OCI-LY7 (cell line): ENCODE measurements at regions not wholly inside any gene's neighbourhood (a gene's known extent, or its start where the extent isn't known, plus 50 kb on each side); places are given as distances from the start of the nearest gene placed in this dataset.

ENCODE experiments used
- EZH2phosphoT487 ChIP-seq: fragments of 200-600 bp; sonication (generic); IDR thresholded peaks from 2 replicates; pipeline ENCODE4 v1.6.1; 2018; ENCODE audit warnings: low read depth, borderline replicate concordance, mild to moderate bottlenecking, mixed run types, antibody characterized with exemption, low read length, moderate library complexity, mixed read lengths
- TF ChIP-seq, protein P1 (sequence below): fragments of 200-600 bp; sonication (generic); conservative IDR thresholded peaks from 2 replicates; pipeline ENCODE4 v1.5.1; 2014; ENCODE audit warnings: mild to moderate bottlenecking, antibody characterized with exemption, low read length, moderate library complexity, mixed read lengths

DNA sequence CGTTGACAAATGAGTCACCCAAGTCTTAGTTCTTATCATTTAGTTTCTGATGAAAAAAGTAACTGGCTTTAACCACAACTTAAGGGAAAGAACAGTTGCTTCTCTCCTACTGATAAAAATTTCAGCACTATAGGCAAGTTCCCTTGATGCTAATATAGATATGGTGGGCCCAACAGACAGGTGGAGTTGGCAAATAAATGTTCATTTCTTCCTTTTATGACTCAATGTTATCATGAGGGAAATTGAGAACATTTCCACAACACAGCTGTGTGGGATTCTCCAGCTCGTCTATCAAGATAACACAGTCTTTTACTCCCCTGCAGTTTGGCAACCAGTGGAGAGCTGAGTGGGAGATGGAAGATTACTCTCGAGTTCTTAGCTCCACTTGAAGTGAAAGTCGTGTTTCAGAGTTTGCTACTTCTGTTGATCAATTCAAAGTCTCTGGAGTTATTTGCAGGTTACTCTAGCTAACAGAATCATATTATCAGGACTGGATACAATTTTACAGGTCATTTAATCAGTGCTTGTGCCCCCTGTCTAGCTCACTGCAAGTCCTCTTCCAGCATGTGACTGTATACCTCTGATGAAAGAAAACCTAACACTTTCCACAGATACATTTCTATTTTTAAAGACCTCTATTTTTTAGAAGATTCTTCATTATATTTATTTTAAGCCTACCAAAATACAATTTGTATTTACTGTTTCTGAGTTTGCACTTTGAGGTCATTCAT, 270.6 kb upstream of the GK2 start:
- TF ChIP-seq, protein P1, sequence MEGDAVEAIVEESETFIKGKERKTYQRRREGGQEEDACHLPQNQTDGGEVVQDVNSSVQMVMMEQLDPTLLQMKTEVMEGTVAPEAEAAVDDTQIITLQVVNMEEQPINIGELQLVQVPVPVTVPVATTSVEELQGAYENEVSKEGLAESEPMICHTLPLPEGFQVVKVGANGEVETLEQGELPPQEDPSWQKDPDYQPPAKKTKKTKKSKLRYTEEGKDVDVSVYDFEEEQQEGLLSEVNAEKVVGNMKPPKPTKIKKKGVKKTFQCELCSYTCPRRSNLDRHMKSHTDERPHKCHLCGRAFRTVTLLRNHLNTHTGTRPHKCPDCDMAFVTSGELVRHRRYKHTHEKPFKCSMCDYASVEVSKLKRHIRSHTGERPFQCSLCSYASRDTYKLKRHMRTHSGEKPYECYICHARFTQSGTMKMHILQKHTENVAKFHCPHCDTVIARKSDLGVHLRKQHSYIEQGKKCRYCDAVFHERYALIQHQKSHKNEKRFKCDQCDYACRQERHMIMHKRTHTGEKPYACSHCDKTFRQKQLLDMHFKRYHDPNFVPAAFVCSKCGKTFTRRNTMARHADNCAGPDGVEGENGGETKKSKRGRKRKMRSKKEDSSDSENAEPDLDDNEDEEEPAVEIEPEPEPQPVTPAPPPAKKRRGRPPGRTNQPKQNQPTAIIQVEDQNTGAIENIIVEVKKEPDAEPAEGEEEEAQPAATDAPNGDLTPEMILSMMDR, result no peak
- TF ChIP-seq EZH2phosphoT487, result no peak
